Skeletal muscle cell (primary cell): ENCODE measurements at regions not wholly inside any gene's neighbourhood (a gene's known extent, or its start where the extent isn't known, plus 50 kb on each side); places are given as distances from the start of the nearest gene placed in this dataset.
"Not testable (repeated sequence)": the region's sequence is repeated elsewhere in the genome, so short reads cannot be mapped to it uniquely, and the experiment has no call there.

Source experiments
- DNase-seq: peaks from one replicate; pipeline ENCODE4 v3.0.0-alpha.2; 2010; ENCODE audit warnings: low read depth
- H3K4me3 ChIP-seq: 2 replicates; pipeline ENCODE4 v1.5.1; 2011; ENCODE audit warnings: low read depth, mild to moderate bottlenecking, control low read depth, low read length, moderate library complexity

- no peak overlapping the region for H3K4me3 ChIP-seq
- DNase-seq = no peak
Measured at GRCh38 chr3:153003862-153004261, 158.2 kb upstream of the RAP2B start.

GRCh38 chr3:153008226-153008625 lies 153.8 kb upstream of the RAP2B start:
- no peak for DNase-seq
- no peak overlapping the region for H3K4me3 ChIP-seq

GRCh38 chr3:153023896-153024295 lies 138.1 kb upstream of the RAP2B start:
- no peak overlapping the region for H3K4me3 ChIP-seq
- DNase-seq = no peak

- no peak for DNase-seq
- no peak overlapping the region for H3K4me3 ChIP-seq
Measured at GRCh38 chr3:153026026-153026425, 136.0 kb upstream of the RAP2B start.

GRCh38 chr3:153028381-153028780 lies 133.6 kb upstream of the RAP2B start:
- no peak overlapping the region for H3K4me3 ChIP-seq
- no peak for DNase-seq

GRCh38 chr3:153029350-153029749 lies 132.7 kb upstream of the RAP2B start:
- DNase-seq = peak; percentile 89

GRCh38 chr3:153032891-153033290 lies 129.1 kb upstream of the RAP2B start:
- no peak for DNase-seq
- no peak overlapping the region for H3K4me3 ChIP-seq

More at GRCh38 chr3:153029350-153029749, 132.7 kb upstream of the RAP2B start:
- H3K4me3 ChIP-seq = no peak overlapping the region

GRCh38 chr3:153036846-153037245 lies 125.2 kb upstream of the RAP2B start:
- no peak overlapping the region for H3K4me3 ChIP-seq
- DNase-seq = no peak

- H3K4me3 ChIP-seq = no peak overlapping the region
- DNase-seq = no peak
Measured at GRCh38 chr3:153038367-153038766, 123.7 kb upstream of the RAP2B start.

GRCh38 chr3:153038779-153039178 lies 123.2 kb upstream of the RAP2B start:
- H3K4me3 ChIP-seq = no peak overlapping the region
- DNase-seq = no peak

- no peak overlapping the region for H3K4me3 ChIP-seq
- DNase-seq = no peak
Measured at GRCh38 chr3:153041181-153041580, 120.8 kb upstream of the RAP2B start.

GRCh38 chr3:153042088-153042487 lies 119.9 kb upstream of the RAP2B start:
- DNase-seq = no peak
- no peak overlapping the region for H3K4me3 ChIP-seq

GRCh38 chr3:153043729-153044328 lies 118.2 kb upstream of the RAP2B start:
- peak; percentile 65 for DNase-seq
- H3K4me3 ChIP-seq = no peak overlapping the region

- no peak for DNase-seq
- H3K4me3 ChIP-seq = no peak overlapping the region
Measured at GRCh38 chr3:153045150-153045549, 116.9 kb upstream of the RAP2B start.

- DNase-seq = no peak
- no peak overlapping the region for H3K4me3 ChIP-seq
Measured at GRCh38 chr3:153050978-153051377, 111.0 kb upstream of the RAP2B start.

GRCh38 chr3:153051427-153052095 lies 110.5 kb upstream of the RAP2B start:
- H3K4me3 ChIP-seq = no peak overlapping the region
- peak; percentile 47 for DNase-seq

GRCh38 chr3:153052096-153052460 lies 109.9 kb upstream of the RAP2B start:
- DNase-seq = peak; percentile 87
- no peak overlapping the region for H3K4me3 ChIP-seq

GRCh38 chr3:153055217-153055616 lies 106.8 kb upstream of the RAP2B start:
- H3K4me3 ChIP-seq = no peak overlapping the region
- no peak for DNase-seq

- H3K4me3 ChIP-seq = no peak overlapping the region
- no peak for DNase-seq
Measured at GRCh38 chr3:153055779-153056178, 106.2 kb upstream of the RAP2B start.

GRCh38 chr3:153058031-153058688 lies 103.9 kb upstream of the RAP2B start:
- peak; percentile 55 for DNase-seq
- not testable (repeated sequence) for H3K4me3 ChIP-seq

- DNase-seq = no peak
Measured at GRCh38 chr3:153060346-153060745, 101.7 kb upstream of the RAP2B start.

More at GRCh38 chr3:153060346-153060745, 101.7 kb upstream of the RAP2B start:
- no peak overlapping the region for H3K4me3 ChIP-seq
